GM19023 (cell line): ENCODE measurements at regions not wholly inside any gene's neighbourhood (a gene's known extent, or its start where the extent isn't known, plus 50 kb on each side); places are given as distances from the start of the nearest gene placed in this dataset.

Experiments used
- ATAC-seq: cut with Tn5 transposase; IDR thresholded peaks from one replicate; pipeline ENCODE4 v1.9.1; 2021; ENCODE audit warnings: mild to moderate bottlenecking, moderate library complexity; ENCODE audit not compliant: unreplicated experiment

GRCh38 chr4:11529625-11530201 is 101.0 kb upstream of the HS3ST1 start:
- no peak for ATAC-seq

GRCh38 chr4:11525085-11525484 is 96.4 kb upstream of the HS3ST1 start:
- no peak for ATAC-seq

- ATAC-seq: no peak
These were observed 90.1 kb upstream of the HS3ST1 start for GRCh38 chr4:11518754-11519153.

- ATAC-seq: no peak
These were observed 86.2 kb upstream of the HS3ST1 start for GRCh38 chr4:11514779-11515419.

GRCh38 chr4:11514003-11514402 is 85.3 kb upstream of the HS3ST1 start:
- no peak for ATAC-seq

- no peak for ATAC-seq
These were observed 84.2 kb upstream of the HS3ST1 start for GRCh38 chr4:11512871-11513270.

- no peak for ATAC-seq
These were observed 82.6 kb upstream of the HS3ST1 start for GRCh38 chr4:11511321-11511720.

GRCh38 chr4:11507920-11508319 is 79.2 kb upstream of the HS3ST1 start:
- ATAC-seq: no peak

GRCh38 chr4:11506194-11506593 is 77.5 kb upstream of the HS3ST1 start:
- ATAC-seq: no peak

GRCh38 chr4:11505221-11505971 is 76.7 kb upstream of the HS3ST1 start:
- ATAC-seq: no peak

- ATAC-seq: no peak
These were observed 74.5 kb upstream of the HS3ST1 start for GRCh38 chr4:11503166-11503565.

- ATAC-seq: no peak
These were observed 69.3 kb upstream of the HS3ST1 start for GRCh38 chr4:11497972-11498371.

GRCh38 chr4:11497212-11497806 is 68.6 kb upstream of the HS3ST1 start:
- ATAC-seq: no peak

- ATAC-seq: no peak
These were observed 67.7 kb upstream of the HS3ST1 start for GRCh38 chr4:11496351-11496829.

GRCh38 chr4:11495818-11496217 is 67.1 kb upstream of the HS3ST1 start:
- ATAC-seq: no peak

- no peak for ATAC-seq
These were observed 66.6 kb upstream of the HS3ST1 start for GRCh38 chr4:11495291-11495690.

- ATAC-seq: no peak
These were observed 65.5 kb upstream of the HS3ST1 start for GRCh38 chr4:11494232-11494631.

GRCh38 chr4:11489453-11490083 is 60.9 kb upstream of the HS3ST1 start:
- no peak for ATAC-seq

GRCh38 chr4:11488657-11489452 is 60.2 kb upstream of the HS3ST1 start:
- no peak for ATAC-seq

GRCh38 chr4:11487868-11488544 is 59.3 kb upstream of the HS3ST1 start:
- ATAC-seq: no peak
